Activated CD8-positive, alpha-beta T cell treated with anti-CD3 and anti-CD28 coated beads for 36 hours (primary cell): ENCODE measurements at regions not wholly inside any gene's neighbourhood (a gene's known extent, or its start where the extent isn't known, plus 50 kb on each side); places are given as distances from the start of the nearest gene placed in this dataset.

Experiments used
- ATAC-seq: fragments of 200-7000 bp; cut with Tn5 transposase; one replicate; pipeline ENCODE4 v1.10.0; 2021; ENCODE audit warnings: mild to moderate bottlenecking, moderate library complexity
- CTCF ChIA-PET: fragments of 350-600 bp; sonication (Branson Sonifier 250); formaldehyde crosslinking; loops from one replicate; lab custom pipeline; 2021; ENCODE audit warnings: antibody characterized with exemption; lab: Charles Lee
- POLR2A ChIA-PET: fragments of 350-600 bp; sonication (Branson Sonifier 250); formaldehyde crosslinking; loops from one replicate; lab custom pipeline; 2021; ENCODE audit warnings: antibody characterized with exemption; lab: Charles Lee
- DNase-seq: peaks from one replicate; pipeline ENCODE4 v3.0.0-alpha.2; 2020
- H3K27ac Mint-ChIP-seq: one replicate; pipeline ENCODE4 v1.8.0; 2021; ENCODE audit warnings: mild to moderate bottlenecking, mixed read lengths
- H3K27me3 Mint-ChIP-seq: one replicate; pipeline ENCODE4 v1.8.0; 2021; ENCODE audit warnings: mixed read lengths
- H3K36me3 Mint-ChIP-seq: one replicate; pipeline ENCODE4 v1.8.0; 2021; ENCODE audit warnings: low read depth, mixed read lengths
- H3K4me1 Mint-ChIP-seq: one replicate; pipeline ENCODE4 v1.8.0; 2021; ENCODE audit warnings: low read depth, mixed read lengths
- H3K4me3 Mint-ChIP-seq: one replicate; pipeline ENCODE4 v1.8.0; 2021; ENCODE audit warnings: mild to moderate bottlenecking, moderate library complexity, mixed read lengths
- H3K9me3 Mint-ChIP-seq: one replicate; pipeline ENCODE4 v1.8.0; 2021; ENCODE audit warnings: mixed read lengths
- intact Hi-C: fragments of 100-400 bp; cut with micrococcal nuclease; formaldehyde crosslinking; loops from one replicate; pipeline ENCODE4 v1.10.0; 2022
- TF ChIP-seq, protein P1 (sequence below): fragments of 200-600 bp; IDR thresholded peaks from one replicate; pipeline ENCODE4 v1.8.0; 2022; ENCODE audit warnings: antibody characterized with exemption, mild to moderate bottlenecking

DNA sequence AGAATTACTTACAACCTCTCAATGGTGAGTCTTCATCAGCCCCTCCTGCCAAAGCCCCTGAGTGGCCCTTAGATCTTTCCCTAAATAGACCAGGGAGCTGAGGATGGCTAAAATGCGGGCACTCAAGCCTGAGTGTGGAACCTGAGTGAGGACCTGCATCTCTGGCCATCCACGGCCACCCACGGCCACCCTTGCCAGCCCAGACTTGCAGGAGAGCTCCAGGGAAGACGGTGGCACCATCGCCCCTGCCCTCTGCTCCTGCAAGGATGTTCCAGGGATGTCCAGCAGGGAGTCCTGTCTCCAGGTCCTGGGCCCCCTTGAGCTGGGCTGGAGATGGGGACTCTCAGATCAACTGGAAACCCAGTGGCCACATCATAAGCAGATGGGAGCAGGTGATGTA, 68.2 kb upstream of the OLFM1 start:
- H3K27me3 Mint-ChIP-seq = peaks cover 2% of the 10 kb centered on the region
- CTCF ChIA-PET = no interaction called here

DNA sequence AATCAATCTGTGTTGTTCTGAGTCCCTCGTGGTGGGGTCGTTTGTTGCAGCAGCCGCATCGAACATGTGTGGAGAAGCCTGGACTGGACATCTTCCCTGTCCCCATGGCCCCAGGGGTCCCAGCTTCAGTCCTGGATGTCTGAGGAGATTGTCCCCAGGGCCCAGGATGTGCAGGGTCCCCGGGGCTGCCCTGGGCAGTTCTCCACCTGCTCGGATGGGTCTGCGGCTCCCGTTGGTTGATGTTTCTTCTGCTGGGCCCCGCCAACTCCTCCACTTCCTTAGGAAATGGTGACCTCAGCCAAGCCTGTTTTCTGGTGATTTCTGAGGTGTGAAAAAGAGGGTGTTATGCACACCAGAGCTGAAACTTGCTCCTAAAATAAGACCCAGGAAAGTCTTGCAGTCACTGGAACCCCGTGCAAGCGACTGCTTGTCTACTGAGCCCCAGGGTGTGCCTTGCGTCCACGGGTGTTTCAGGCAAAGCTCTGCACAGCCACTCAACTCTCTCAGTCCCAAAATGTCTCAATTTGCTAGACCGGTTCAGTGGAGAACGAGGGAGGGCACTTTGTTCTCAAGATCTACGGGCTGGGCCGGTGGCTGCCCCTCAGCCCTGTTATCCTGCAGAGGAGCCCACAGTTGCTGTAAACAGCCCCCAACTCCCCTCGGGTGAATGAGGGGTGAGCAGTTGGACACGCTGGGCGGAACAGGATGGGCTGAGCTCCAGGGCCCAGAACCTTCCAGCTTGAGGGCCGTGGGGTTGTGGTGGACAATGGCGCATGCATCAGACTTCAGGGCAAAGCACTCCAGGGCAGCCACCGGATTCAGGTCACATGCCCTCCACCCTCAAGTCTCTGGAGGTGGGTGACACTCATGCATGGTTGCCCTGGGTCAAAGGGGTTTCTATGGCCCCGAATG, 66.7 kb upstream of the OLFM1 start:
- intact Hi-C loops = no loop called here
- Mint-ChIP-seq H3K4me3 (no peak overlapping the region), H3K36me3 (no peaks in the 10 kb centered on the region), H3K9me3 (no peaks in the 10 kb centered on the region), H3K27ac (no peak overlapping the region), H3K4me1 (no peaks in the 10 kb centered on the region), H3K27me3 (peaks cover 2% of the 10 kb centered on the region)
- CTCF ChIA-PET = no interaction called here
- POLR2A ChIA-PET = no interaction called here
- DNase-seq (no peak), ATAC-seq (no peak)
- TF ChIP-seq, protein P1, sequence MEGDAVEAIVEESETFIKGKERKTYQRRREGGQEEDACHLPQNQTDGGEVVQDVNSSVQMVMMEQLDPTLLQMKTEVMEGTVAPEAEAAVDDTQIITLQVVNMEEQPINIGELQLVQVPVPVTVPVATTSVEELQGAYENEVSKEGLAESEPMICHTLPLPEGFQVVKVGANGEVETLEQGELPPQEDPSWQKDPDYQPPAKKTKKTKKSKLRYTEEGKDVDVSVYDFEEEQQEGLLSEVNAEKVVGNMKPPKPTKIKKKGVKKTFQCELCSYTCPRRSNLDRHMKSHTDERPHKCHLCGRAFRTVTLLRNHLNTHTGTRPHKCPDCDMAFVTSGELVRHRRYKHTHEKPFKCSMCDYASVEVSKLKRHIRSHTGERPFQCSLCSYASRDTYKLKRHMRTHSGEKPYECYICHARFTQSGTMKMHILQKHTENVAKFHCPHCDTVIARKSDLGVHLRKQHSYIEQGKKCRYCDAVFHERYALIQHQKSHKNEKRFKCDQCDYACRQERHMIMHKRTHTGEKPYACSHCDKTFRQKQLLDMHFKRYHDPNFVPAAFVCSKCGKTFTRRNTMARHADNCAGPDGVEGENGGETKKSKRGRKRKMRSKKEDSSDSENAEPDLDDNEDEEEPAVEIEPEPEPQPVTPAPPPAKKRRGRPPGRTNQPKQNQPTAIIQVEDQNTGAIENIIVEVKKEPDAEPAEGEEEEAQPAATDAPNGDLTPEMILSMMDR = no peak

More for the DNA sequence above, 68.2 kb upstream of the OLFM1 start:
- Mint-ChIP-seq H3K36me3 (no peaks in the 10 kb centered on the region), H3K9me3 (no peaks in the 10 kb centered on the region), H3K4me1 (no peaks in the 10 kb centered on the region), H3K4me3 (no peak overlapping the region), H3K27ac (no peak overlapping the region)
- intact Hi-C loops = no loop called here
- DNase-seq = no peak
- POLR2A ChIA-PET = no interaction called here
- TF ChIP-seq, protein P1 = no peak
- no peak for ATAC-seq

DNA sequence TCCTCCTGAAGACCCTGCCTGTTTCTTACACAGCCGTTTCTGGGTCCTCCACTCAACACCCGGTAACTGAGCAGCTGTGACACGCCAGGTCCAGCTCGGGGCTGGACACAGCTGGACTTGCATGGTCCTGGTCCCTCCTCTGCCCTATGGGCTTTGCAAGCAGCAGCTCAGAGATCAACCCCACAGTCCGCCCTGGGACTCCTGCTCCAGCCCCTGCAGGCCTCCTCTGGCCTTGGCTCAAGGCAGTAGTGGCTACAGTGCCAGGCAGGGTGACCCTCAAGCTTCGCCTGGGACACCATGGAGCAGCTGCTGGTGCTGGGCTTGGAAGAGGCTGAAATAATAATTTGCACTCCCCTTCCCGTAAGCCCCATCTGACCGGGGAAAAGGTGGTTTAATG, 66.1 kb upstream of the OLFM1 start:
- Mint-ChIP-seq H3K4me1 (no peaks in the 10 kb centered on the region), H3K36me3 (no peaks in the 10 kb centered on the region), H3K4me3 (no peak overlapping the region), H3K9me3 (no peaks in the 10 kb centered on the region), H3K27me3 (peaks cover 2% of the 10 kb centered on the region), H3K27ac (no peak overlapping the region)
- TF ChIP-seq, protein P1 = no peak
- ChIA-PET POLR2A (no interaction called here), CTCF (no interaction called here)
- ATAC-seq = no peak
- no peak for DNase-seq
- intact Hi-C loops = no loop called here

DNA sequence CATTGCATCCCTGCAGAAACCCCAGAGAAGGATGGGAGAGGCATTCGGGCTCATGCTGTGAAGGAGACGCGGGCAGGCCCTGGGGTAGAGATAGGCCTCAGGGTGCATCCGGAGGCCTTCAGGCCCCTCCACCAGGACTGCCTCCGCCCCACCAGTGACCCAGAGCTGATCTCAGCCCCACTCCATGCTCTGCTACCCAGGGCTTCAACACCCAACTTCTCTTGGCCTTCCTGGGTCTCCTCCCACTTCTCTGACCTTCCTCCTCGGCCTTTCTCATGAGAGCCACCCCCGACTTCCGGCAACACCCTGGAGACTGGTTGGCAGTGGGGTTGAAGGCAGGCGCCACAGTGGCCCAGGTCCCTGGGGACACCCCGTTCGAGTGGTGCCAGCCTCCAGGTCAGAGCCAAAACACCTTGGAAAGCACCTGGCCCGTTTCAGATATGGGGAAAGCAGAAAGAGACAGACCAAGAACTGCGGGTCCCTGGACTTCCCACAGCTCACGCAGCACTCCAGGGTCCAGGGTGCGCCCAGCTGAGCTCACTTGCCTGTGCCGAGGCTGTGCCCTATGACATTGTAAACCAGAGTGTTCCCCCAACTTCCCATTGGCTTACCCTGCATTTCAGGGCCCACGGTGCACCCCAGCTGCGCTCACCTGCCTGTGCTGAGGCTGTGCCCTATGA, 65.1 kb upstream of the OLFM1 start:
- CTCF ChIA-PET = no interaction called here

More for the DNA sequence above, 65.1 kb upstream of the OLFM1 start:
- no peaks in the 10 kb centered on the region for H3K36me3 Mint-ChIP-seq
- H3K9me3 Mint-ChIP-seq = no peaks in the 10 kb centered on the region
- POLR2A ChIA-PET = no interaction called here
- no peak overlapping the region for H3K27ac Mint-ChIP-seq
- intact Hi-C loops = no loop called here
- TF ChIP-seq, protein P1 = no peak
- H3K27me3 Mint-ChIP-seq = peaks cover 2% of the 10 kb centered on the region
- DNase-seq = no peak
- H3K4me1 Mint-ChIP-seq = no peaks in the 10 kb centered on the region
- ATAC-seq = no peak
- H3K4me3 Mint-ChIP-seq = no peak overlapping the region
